ENCODE measurements at regions not wholly inside any gene's neighbourhood (a gene's known extent, or its start where the extent isn't known, plus 50 kb on each side); places are given as distances from the start of the nearest gene placed in this dataset.

DNA sequence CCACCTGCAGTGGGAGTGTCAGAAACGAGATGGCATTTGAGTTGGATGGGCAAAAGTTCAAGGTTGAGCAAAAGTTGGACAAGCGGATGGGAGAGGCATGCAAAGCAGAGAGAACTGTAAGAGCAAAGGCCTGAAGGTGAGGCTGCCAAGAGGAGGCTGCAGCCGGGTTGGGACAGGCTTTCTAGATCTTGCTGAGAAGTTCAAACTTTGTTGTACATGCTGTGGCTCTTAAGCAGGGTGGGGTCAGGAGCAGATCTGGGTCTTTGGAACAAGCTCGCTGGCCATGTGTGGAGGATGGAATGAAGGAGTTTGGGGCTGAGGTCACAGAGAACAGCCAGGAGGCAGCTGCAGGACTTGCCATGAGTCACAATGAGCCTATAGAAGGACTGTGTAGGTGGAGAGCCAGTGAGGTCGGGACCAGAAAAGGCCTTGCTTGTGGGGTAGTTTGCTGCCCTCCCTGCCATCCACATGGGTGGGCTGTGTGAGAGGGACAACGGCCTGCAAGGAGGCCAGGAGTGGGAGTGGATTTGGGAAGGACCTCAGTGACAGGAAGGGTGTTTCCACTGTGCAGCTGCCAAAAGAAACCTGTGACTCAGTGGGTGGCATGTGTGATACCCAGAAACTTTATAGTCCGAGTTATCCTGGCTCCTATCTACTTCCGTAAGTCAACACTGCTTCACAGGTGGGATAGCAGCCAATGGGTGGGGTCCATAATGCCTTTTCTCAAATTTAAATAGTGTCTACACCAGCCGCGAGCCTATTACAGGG is 210.4 kb downstream of the MID1IP1 start:
- TF ChIP-seq SMC3 (IDR thresholded peaks at IDR 0.05; ENCODE audit: low read depth, low read length), result no peak
- TF ChIP-seq, protein P1, sequence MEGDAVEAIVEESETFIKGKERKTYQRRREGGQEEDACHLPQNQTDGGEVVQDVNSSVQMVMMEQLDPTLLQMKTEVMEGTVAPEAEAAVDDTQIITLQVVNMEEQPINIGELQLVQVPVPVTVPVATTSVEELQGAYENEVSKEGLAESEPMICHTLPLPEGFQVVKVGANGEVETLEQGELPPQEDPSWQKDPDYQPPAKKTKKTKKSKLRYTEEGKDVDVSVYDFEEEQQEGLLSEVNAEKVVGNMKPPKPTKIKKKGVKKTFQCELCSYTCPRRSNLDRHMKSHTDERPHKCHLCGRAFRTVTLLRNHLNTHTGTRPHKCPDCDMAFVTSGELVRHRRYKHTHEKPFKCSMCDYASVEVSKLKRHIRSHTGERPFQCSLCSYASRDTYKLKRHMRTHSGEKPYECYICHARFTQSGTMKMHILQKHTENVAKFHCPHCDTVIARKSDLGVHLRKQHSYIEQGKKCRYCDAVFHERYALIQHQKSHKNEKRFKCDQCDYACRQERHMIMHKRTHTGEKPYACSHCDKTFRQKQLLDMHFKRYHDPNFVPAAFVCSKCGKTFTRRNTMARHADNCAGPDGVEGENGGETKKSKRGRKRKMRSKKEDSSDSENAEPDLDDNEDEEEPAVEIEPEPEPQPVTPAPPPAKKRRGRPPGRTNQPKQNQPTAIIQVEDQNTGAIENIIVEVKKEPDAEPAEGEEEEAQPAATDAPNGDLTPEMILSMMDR (IDR thresholded peaks at IDR 0.05), result no peak
- TF ChIP-seq NFIC (IDR thresholded peaks at IDR 0.05; ENCODE audit: borderline replicate concordance), result no peak
- no peak for TF ChIP-seq TCF12 (IDR thresholded peaks at IDR 0.05)
- no peak for TF ChIP-seq PBX3 (IDR thresholded peaks at IDR 0.05)
- no peak for TF ChIP-seq YY1 (IDR thresholded peaks at IDR 0.05; ENCODE audit: low read depth)
